ENCODE measurements at regions not wholly inside any gene's neighbourhood (a gene's known extent, or its start where the extent isn't known, plus 50 kb on each side); places are given as distances from the start of the nearest gene placed in this dataset.

GRCh38 chr3:102265720-102266119 is 169.1 kb upstream of the ZPLD1 start:
- Histone ChIP-seq H4K20me1 (ENCODE audit: control insufficient read depth, insufficient read depth, low read length, poor library complexity, severe bottlenecking) (no peaks in the 10 kb centered on the region), H3K27me3 (replicated peaks in 1 of 4; ENCODE audit: control extremely low read depth in 1 of 4, control insufficient read depth in 3 of 4, insufficient read depth in 4 of 4, low read length in 3 of 4) (no peaks in the 10 kb centered on the region), H3K79me2 (ENCODE audit: control insufficient read depth, insufficient read depth, low read length) (no peaks in the 10 kb centered on the region), H3K4me1 (ENCODE audit: control insufficient read depth in 2 of 2, insufficient read depth in 2 of 2, low read length in 2 of 2) (no peaks in the 10 kb centered on the region), H3K9ac (ENCODE audit: low read length) (no peak overlapping the region), H2AFZ (ENCODE audit: insufficient read depth, low read depth, low read length, poor library complexity, severe bottlenecking) (no peak overlapping the region), H3K36me3 (replicated peaks in 1 of 2; ENCODE audit: control extremely low read depth in 1 of 2, control insufficient read depth in 1 of 2, extremely low read depth in 1 of 2, insufficient read depth in 2 of 2, low read length in 1 of 2) (no peaks in the 10 kb centered on the region), H3K9me3 (ENCODE audit: control extremely low read depth in 1 of 3, control insufficient read depth in 2 of 3, insufficient read depth in 1 of 3, low read length in 2 of 3) (no peaks in the 10 kb centered on the region), H3K4me2 (replicated peaks; ENCODE audit: low read depth, low read length, poor library complexity, severe bottlenecking) (no peak overlapping the region), H3K27ac (ENCODE audit: low read length in 2 of 2) (no peak overlapping the region), H3K4me3 (ENCODE audit: control extremely low read depth in 1 of 5, extremely low read depth in 1 of 5, insufficient read depth in 1 of 5, low read depth in 2 of 5, low read length in 4 of 5) (no peak overlapping the region)
- DNase-seq (no peak), ATAC-seq (ENCODE audit: low read depth) (no peak)
- WGBS (ENCODE audit: insufficient coverage): 17% methylated on average over 1 of the region's 3 CpGs
- H3K4me3 Mint-ChIP-seq: no peak overlapping the region
- ChIA-PET POLR2A (no interaction called here), CTCF (no interaction called here)
- TF ChIP-seq CTCF (IDR thresholded peaks at IDR 0.05) (no peak), EZH2 (IDR thresholded peaks at IDR 0.05; ENCODE audit: borderline replicate concordance, insufficient read depth, low read depth, low read length, poor library complexity, severe bottlenecking) (no peak)
- no peaks in the 10 kb centered on the region for H3K9me3 Mint-ChIP-seq (ENCODE audit: insufficient read depth)
- H3K4me1 Mint-ChIP-seq: no peaks in the 10 kb centered on the region
- intact Hi-C loops (cut with micrococcal nuclease): no loop called here
- no peak overlapping the region for H3K27ac Mint-ChIP-seq
- no peaks in the 10 kb centered on the region for H3K27me3 Mint-ChIP-seq

GRCh38 chr3:102269406-102269805 is 165.4 kb upstream of the ZPLD1 start:
- POLR2A ChIA-PET: no interaction called here

More at GRCh38 chr3:102269406-102269805, 165.4 kb upstream of the ZPLD1 start:
- Mint-ChIP-seq H3K4me3 (no peak overlapping the region), H3K27me3 (no peaks in the 10 kb centered on the region), H3K9me3 (ENCODE audit: insufficient read depth) (no peaks in the 10 kb centered on the region), H3K27ac (no peak overlapping the region), H3K4me1 (no peaks in the 10 kb centered on the region)
- intact Hi-C loops (cut with micrococcal nuclease): no loop called here
- H3K4me1 ChIP-seq (ENCODE audit: control insufficient read depth in 2 of 2, insufficient read depth in 2 of 2, low read length in 2 of 2): no peaks in the 10 kb centered on the region
- H3K4me2 ChIP-seq (replicated peaks; ENCODE audit: low read depth, low read length, poor library complexity, severe bottlenecking): no peak overlapping the region
- H3K4me3 ChIP-seq (ENCODE audit: control extremely low read depth in 1 of 5, extremely low read depth in 1 of 5, insufficient read depth in 1 of 5, low read depth in 2 of 5, low read length in 4 of 5): no peak overlapping the region
- CTCF ChIA-PET: no interaction called here
- H4K20me1 ChIP-seq (ENCODE audit: control insufficient read depth, insufficient read depth, low read length, poor library complexity, severe bottlenecking): no peaks in the 10 kb centered on the region
- DNase-seq (no peak), ATAC-seq (ENCODE audit: low read depth) (no peak)
- no peaks in the 10 kb centered on the region for H3K79me2 ChIP-seq (ENCODE audit: control insufficient read depth, insufficient read depth, low read length)
- no peaks in the 10 kb centered on the region for H3K9me3 ChIP-seq (ENCODE audit: control extremely low read depth in 1 of 3, control insufficient read depth in 2 of 3, insufficient read depth in 1 of 3, low read length in 2 of 3)
- no peaks in the 10 kb centered on the region for H3K36me3 ChIP-seq (replicated peaks in 1 of 2; ENCODE audit: control extremely low read depth in 1 of 2, control insufficient read depth in 1 of 2, extremely low read depth in 1 of 2, insufficient read depth in 2 of 2, low read length in 1 of 2)
- H2AFZ ChIP-seq (ENCODE audit: insufficient read depth, low read depth, low read length, poor library complexity, severe bottlenecking): no peak overlapping the region
- no peak overlapping the region for H3K27ac ChIP-seq (ENCODE audit: low read length in 2 of 2)
- no peaks in the 10 kb centered on the region for H3K27me3 ChIP-seq (replicated peaks in 1 of 4; ENCODE audit: control extremely low read depth in 1 of 4, control insufficient read depth in 3 of 4, insufficient read depth in 4 of 4, low read length in 3 of 4)
- no peak overlapping the region for H3K9ac ChIP-seq (ENCODE audit: low read length)
- TF ChIP-seq EZH2 (IDR thresholded peaks at IDR 0.05; ENCODE audit: borderline replicate concordance, insufficient read depth, low read depth, low read length, poor library complexity, severe bottlenecking) (no peak), CTCF (IDR thresholded peaks at IDR 0.05) (no peak)

Measured in B cell (primary cell).